Panc1 (cell line): ENCODE measurements at regions not wholly inside any gene's neighbourhood (a gene's known extent, or its start where the extent isn't known, plus 50 kb on each side); places are given as distances from the start of the nearest gene placed in this dataset.

Experiments
- CTCF ChIP-seq: fragments of 450-650 bp; IDR thresholded peaks from 2 replicates; pipeline ENCODE4 v1.5.1; 2017; ENCODE audit warnings: mild to moderate bottlenecking
- SIN3A ChIP-seq: IDR thresholded peaks from 2 replicates; pipeline ENCODE4 v1.6.1; 2012; ENCODE audit warnings: low read depth, mild to moderate bottlenecking, low read length, moderate library complexity, borderline replicate concordance; ENCODE audit not compliant: insufficient read depth

- TF ChIP-seq CTCF (peak; percentile 16; the same call in 1 of the 2 replicates), SIN3A (no peak)
Observed at GRCh38 chr16:6146874-6147425, 1049.4 kb upstream of the EEF2KMT start.
